Adrenal gland (tissue), 9 donors: ENCODE measurements at regions not wholly inside any gene's neighbourhood (a gene's known extent, or its start where the extent isn't known, plus 50 kb on each side); places are given as distances from the start of the nearest gene placed in this dataset.

Source experiments
- DNase-seq, 7 donors: peaks; one replicate each; pipeline ENCODE4 v3.0.0-alpha.2; 2019 to 2020
- H3K27ac ChIP-seq, 5 donors: fragments of 200-600 bp; sonication (generic) in 4 of 5; 1 replicate in 3 of 5; 2 replicates in 2 of 5; pipeline versions ENCODE4 v1.5.1 to v1.8.0; 2016 to 2020; ENCODE audit warnings: mild to moderate bottlenecking in 1 of 5
- H3K27me3 ChIP-seq: fragments of 200-600 bp; 2 replicates; pipeline ENCODE4 v1.8.0; 2021
- H3K36me3 ChIP-seq, 2 donors: fragments of 200-600 bp; replicated peaks in 1 of 2; 1 replicate in 1 of 2; 2 replicates in 1 of 2; pipeline versions ENCODE4 v1.5.1 to v1.8.0; 2018 to 2022
- H3K4me1 ChIP-seq, 2 donors: fragments of 200-600 bp; replicated peaks in 1 of 2; 1 replicate in 1 of 2; 2 replicates in 1 of 2; pipeline versions ENCODE4 v1.5.1 to v1.8.0; 2018 to 2021
- H3K4me3 ChIP-seq, 4 donors: fragments of 200-600 bp; sonication (generic) in 3 of 4; one replicate each; pipeline ENCODE4 v1.5.1; 2016 to 2018
- H3K9me3 ChIP-seq, 3 donors: fragments of 200-600 bp; sonication (generic) in 1 of 3; replicated peaks in 1 of 3; 1 replicate in 2 of 3; 2 replicates in 1 of 3; pipeline versions ENCODE4 v1.5.1 to v1.8.0; 2016 to 2021
- POLR2A ChIP-seq, 2 donors: fragments of 450-650 bp; IDR thresholded peaks; one replicate each; pipeline ENCODE4 v1.6.1; 2017; ENCODE audit warnings: antibody characterized with exemption in 2 of 2, mild to moderate bottlenecking in 2 of 2, moderate library complexity in 1 of 2
- WGBS, 4 donors: extraction: QIAGEN DNeasy Blood & Tissue Kit in 2 of 4; methylation state at CpG; one replicate each; pipeline versions ENCODE4 v1.1.5 to v1.1.7; 2013 to 2017; 5-methylcytosine and 5-hydroxymethylcytosine counted together
- intact Hi-C, 2 donors: fragments of 100-400 bp; cut with DNase I; formaldehyde crosslinking; loops; one replicate each; pipeline versions ENCODE4 v1.14.1 to v1.15.0; 2022 to 2023
- TF ChIP-seq, protein P1 (sequence below), 6 experiments: fragments of 450-650 bp in 4 of 6; fragments of 200-600 bp in 2 of 6; sonication (generic) in 1 of 6; IDR thresholded peaks; 1 replicate in 5 of 6; 2 replicates in 1 of 6; pipeline versions ENCODE4 v1.5.1 to v1.8.0; 2016 to 2021; ENCODE audit warnings: antibody characterized with exemption in 6 of 6, mild to moderate bottlenecking in 2 of 6, moderate library complexity in 1 of 6
- donor health status: healthy with polysubstance abuse.
- donor health status: Bipolar disorder and iron deficiency.
- donor health status: DM: yes; HTN: yes; CAD: no.
- donor health status: DM: no; HTN: no; CAD: no.
- donor health status: DM: no; HTN: no; CAD: no.

GRCh38 chr5:66234241-66234640, 90.1 kb downstream of the SREK1 start:
- DNase-seq: no peak
- Histone ChIP-seq H3K4me1 (no peaks in the 10 kb centered on the region), H3K4me3 (no peak overlapping the region), H3K36me3 (no peaks in the 10 kb centered on the region), H3K9me3 (no peaks in the 10 kb centered on the region), H3K27me3 (no peaks in the 10 kb centered on the region), H3K27ac (no peak overlapping the region)
- 90 to 100% (median 94%) methylated on average over 3 to 8 of the region's 8 CpGs for WGBS, 4 donors
- no peak for TF ChIP-seq POLR2A (IDR thresholded peaks at IDR 0.05)
- TF ChIP-seq, protein P1, sequence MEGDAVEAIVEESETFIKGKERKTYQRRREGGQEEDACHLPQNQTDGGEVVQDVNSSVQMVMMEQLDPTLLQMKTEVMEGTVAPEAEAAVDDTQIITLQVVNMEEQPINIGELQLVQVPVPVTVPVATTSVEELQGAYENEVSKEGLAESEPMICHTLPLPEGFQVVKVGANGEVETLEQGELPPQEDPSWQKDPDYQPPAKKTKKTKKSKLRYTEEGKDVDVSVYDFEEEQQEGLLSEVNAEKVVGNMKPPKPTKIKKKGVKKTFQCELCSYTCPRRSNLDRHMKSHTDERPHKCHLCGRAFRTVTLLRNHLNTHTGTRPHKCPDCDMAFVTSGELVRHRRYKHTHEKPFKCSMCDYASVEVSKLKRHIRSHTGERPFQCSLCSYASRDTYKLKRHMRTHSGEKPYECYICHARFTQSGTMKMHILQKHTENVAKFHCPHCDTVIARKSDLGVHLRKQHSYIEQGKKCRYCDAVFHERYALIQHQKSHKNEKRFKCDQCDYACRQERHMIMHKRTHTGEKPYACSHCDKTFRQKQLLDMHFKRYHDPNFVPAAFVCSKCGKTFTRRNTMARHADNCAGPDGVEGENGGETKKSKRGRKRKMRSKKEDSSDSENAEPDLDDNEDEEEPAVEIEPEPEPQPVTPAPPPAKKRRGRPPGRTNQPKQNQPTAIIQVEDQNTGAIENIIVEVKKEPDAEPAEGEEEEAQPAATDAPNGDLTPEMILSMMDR (IDR thresholded peaks at IDR 0.05): no peak
- intact Hi-C loops: no loop called here

DNA sequence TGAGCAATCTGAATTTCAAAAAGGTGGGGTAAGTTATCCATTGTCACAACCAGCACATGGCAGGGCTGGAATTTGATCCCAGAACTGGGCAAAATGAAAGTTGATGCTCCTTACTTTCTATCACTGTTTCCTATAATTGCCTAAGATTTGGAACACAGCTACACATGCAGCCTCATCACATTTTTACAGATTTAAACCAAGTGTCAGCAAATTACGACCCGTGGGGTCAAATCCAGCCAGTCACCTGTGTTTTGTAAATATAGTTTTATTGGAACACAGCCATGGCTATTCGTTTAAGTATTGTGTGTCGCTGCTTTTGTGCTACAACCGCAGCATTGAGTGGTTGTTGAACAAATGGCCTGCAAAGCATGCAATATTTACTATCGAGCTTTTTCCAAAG, 94.3 kb downstream of the SREK1 start:
- intact Hi-C loops: no loop called here
- H3K27ac ChIP-seq: no peak overlapping the region
- DNase-seq: no peak
- no peaks in the 10 kb centered on the region for H3K36me3 ChIP-seq
- H3K4me3 ChIP-seq: no peak overlapping the region
- H3K4me1 ChIP-seq: no peaks in the 10 kb centered on the region
- no peak for TF ChIP-seq POLR2A (IDR thresholded peaks at IDR 0.05)
- TF ChIP-seq, protein P1 (IDR thresholded peaks at IDR 0.05): no peak
- H3K27me3 ChIP-seq: no peaks in the 10 kb centered on the region
- no peaks in the 10 kb centered on the region for H3K9me3 ChIP-seq
- WGBS, 4 donors: 77 to 91% (median 84%) methylated on average over 6 of the region's 6 CpGs

DNA sequence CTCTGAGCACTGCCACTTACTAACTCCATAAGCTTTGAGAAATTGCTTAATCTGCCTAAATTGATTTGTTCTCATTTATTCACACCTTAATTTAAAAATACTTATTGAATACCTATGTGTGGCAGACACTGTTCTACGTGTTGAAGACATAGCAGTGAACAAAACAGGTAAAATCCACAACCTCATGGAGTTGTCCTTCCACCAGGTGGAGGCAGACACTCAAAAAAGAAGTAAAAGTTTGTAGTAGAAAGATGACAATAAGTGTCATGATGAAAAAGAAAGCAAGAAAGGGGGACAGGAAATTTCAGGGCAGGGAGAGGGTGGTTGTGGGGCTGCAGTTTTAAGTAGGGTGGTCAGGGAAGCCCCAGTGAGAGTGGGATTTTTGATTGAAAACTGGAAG, 94.9 kb downstream of the SREK1 start:
- TF ChIP-seq POLR2A (IDR thresholded peaks at IDR 0.05): no peak
- TF ChIP-seq, protein P1 (IDR thresholded peaks at IDR 0.05): no peak
- 67 to 94% (median 82%) methylated on average over 1 of the region's 1 CpG for WGBS, 4 donors

GRCh38 chr5:66241136-66241825, 97.2 kb downstream of the SREK1 start:
- no peak overlapping the region for H3K27ac ChIP-seq
- H3K27me3 ChIP-seq: no peaks in the 10 kb centered on the region
- no peaks in the 10 kb centered on the region for H3K36me3 ChIP-seq
- no peak overlapping the region for H3K4me3 ChIP-seq
- no peak for DNase-seq
- H3K9me3 ChIP-seq: no peaks in the 10 kb centered on the region
- WGBS, 4 donors: 84 to 87% (median 85%) methylated on average over 12 of the region's 12 CpGs
- TF ChIP-seq, protein P1 (IDR thresholded peaks at IDR 0.05): no peak
- TF ChIP-seq POLR2A (IDR thresholded peaks at IDR 0.05): no peak
- H3K4me1 ChIP-seq: no peaks in the 10 kb centered on the region
- intact Hi-C loops: no loop called here

More for the DNA sequence above, 94.9 kb downstream of the SREK1 start:
- H3K36me3 ChIP-seq: no peaks in the 10 kb centered on the region
- H3K27me3 ChIP-seq: no peaks in the 10 kb centered on the region
- no peaks in the 10 kb centered on the region for H3K9me3 ChIP-seq
- intact Hi-C loops: no loop called here
- no peaks in the 10 kb centered on the region for H3K4me1 ChIP-seq
- no peak for DNase-seq
- H3K27ac ChIP-seq: no peak overlapping the region
- H3K4me3 ChIP-seq: no peak overlapping the region
